Stimulated activated CD8-positive, alpha-beta memory T cell treated with anti-CD3 and anti-CD28 coated beads, Interleukin-4, amount 100 ng/mL, for 24 hours (primary cell): ENCODE measurements at regions not wholly inside any gene's neighbourhood (a gene's known extent, or its start where the extent isn't known, plus 50 kb on each side); places are given as distances from the start of the nearest gene placed in this dataset.
"Not testable (repeated sequence)": the region's sequence is repeated elsewhere in the genome, so short reads cannot be mapped to it uniquely, and the experiment has no call there.

Experiments
- DNase-seq: peaks from one replicate; pipeline ENCODE4 v3.0.0-alpha.2; 2020; ENCODE audit warnings: low read depth

GRCh38 chr5:8561854-8562253 is 692.9 kb downstream of the MTRR start:
- no peak for DNase-seq

- DNase-seq = not testable (repeated sequence)
Observed at GRCh38 chr5:8563540-8563939, 694.6 kb downstream of the MTRR start.

DNA sequence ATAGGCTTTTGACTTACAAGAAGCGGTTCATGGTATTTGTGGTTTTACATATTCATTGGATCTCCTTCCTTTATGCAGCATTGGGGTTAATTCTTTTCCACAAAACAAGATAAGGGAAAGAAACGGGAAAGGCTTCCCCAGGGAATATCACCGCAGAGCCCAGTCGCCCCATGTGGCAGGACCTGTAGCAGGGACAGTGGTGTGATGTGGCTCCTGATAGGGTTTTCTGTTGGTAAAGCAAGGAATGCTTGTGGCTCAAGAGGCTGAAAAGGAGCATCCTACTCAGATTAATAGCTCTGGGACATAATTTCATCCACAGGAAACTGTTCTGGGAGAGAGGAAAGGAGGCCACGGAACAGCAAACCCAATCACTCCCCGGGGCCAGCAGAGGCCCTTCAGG is 699.9 kb downstream of the MTRR start:
- no peak for DNase-seq

- no peak for DNase-seq
Observed at GRCh38 chr5:8570528-8570927, 701.6 kb downstream of the MTRR start.

DNA sequence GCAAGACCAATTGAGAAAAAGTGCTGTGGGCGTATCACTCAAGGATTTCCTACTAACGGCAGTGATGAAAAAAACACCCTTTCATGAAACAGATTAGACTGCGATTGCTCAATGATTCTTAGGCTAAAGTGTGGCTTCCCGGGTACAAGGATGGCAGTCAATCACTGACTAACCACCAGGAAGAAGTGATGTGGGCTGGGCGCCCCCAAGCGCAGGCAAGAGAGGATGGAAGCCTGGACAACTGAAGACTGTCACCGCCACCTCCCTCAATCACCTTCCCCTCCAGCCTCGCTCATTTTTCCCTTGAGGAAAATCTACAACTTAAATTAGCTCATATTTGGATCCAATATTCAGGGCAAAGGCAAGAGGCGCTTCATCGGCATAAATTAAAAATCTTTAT is 707.2 kb downstream of the MTRR start:
- no peak for DNase-seq

DNA sequence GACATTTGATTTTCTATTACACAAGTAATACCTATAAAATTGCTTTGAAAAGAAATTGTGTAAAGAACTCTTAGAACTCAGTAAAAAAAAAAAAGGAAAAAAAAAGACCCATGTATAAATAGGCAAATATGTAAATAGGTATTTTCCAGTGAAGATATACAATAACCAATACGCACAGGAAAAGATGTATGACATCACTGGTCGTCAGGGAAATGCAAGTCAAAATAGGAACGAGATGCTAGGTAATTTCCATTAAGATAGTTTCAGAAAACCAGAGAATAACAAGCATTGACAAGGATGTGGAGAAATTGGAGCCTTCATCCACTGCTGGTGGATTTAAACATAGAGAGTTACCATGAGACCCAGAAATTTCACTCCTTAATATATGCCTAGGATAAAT is 708.8 kb downstream of the MTRR start:
- no peak for DNase-seq

DNA sequence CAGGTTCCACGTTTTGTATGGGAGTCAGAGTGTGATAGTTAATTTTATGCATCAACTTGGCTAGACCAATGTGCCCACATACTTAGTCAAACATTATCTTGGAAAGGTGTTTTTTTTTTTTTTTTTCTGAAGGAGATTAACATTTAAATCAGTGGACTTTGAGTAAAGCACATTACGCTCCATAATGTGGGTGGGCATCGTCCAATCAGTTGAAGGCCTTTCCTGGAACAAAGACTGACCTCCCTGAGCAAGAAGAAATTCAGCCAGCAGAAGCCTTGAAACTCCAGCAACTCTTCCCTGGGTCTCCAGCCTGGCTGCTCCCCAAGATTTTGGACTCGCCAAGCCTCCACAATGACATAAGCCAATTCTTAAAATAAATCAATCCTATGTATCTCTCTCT is 711.4 kb downstream of the MTRR start:
- no peak for DNase-seq

DNA sequence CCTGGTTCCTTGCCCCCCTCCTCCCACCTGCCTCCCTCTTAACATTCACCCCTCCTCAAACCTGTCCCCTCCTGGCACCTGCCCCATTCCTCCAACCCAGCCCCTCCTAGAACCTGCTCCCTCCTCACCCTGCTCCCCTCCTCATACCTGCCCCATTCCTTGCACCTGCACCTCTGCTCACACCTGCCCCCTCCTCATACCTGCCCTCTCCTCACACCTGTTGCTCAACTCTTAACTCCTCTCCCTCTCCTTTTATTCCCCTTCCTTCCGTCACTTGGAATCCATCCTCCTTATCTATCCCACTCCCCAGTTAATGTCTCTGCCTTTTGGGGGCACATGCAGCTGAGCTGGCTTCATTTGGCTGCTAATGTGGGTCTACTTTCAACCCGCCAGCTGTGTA is 712.1 kb downstream of the MTRR start:
- no peak for DNase-seq

DNA sequence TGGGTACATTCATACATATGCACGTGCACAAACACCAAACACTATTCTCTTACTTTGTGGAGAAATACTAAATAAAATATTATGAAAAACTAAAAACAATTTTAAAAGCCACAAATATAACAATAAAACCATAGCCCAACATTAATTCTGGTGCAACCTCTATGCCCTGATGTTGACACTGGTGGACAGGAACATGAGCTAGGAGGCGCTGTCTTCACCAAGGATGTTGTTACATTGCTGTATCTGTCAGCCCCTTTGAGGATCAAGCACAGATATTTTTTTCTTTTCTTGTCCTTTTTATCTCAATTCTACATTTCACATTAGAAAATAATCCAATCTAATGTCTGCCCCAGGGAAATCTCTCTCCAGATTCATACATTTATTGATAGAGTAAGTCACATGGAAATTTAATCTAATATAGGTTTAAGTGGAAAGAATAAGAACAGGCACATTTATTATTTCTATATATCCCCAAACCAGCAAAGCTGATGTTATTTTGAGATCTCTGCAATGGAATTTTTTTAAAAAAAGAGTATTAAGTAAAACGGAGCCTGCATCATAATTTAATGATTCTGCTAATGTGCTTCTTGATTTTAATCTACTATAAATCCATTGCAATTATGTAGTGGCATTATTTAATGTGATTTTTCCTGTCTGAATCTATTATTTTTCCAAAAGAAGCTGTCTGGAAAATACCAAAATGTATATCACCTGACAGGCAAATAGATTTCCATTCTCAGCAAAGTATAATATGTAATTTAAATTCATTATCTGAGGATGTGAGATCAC is 716.5 kb downstream of the MTRR start:
- DNase-seq = no peak

DNA sequence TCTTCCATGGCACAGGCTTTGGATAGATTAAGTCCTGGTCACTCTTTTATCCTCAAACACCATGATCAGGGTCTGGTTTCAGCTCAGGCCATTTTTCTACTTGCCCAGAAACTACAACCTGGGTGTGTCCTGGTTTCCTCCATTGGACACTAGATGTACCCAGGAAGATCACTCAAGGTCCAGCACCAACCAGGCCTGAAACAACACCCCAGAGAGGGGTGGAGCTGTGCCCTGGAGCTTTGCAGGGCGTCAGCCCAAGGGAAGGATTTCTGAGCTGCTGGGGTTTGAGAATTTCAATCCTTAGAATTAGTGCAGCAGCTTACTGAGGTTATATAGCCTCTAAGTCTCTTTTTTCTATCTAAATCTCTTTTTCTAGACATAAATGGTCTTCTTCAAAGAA is 722.0 kb downstream of the MTRR start:
- DNase-seq = no peak

DNA sequence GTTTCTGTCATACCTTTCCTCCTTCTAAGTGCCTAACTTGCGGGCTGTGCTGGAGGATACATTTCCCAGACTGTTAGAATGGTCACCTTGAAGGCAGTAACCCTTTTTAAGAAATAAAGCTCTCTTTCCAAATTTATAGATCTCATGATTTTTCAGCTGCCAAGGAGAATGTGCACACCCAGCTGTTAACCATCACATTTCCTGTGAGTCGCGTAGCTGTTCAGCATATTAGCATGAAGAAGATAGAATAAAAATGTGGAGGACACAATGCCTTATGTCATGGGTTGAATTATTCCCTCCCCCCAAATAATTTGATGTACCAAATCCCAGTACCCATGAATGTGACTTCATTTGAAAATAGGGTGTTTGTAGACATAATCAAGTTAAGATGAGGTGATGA is 729.4 kb downstream of the MTRR start:
- no peak for DNase-seq

DNA sequence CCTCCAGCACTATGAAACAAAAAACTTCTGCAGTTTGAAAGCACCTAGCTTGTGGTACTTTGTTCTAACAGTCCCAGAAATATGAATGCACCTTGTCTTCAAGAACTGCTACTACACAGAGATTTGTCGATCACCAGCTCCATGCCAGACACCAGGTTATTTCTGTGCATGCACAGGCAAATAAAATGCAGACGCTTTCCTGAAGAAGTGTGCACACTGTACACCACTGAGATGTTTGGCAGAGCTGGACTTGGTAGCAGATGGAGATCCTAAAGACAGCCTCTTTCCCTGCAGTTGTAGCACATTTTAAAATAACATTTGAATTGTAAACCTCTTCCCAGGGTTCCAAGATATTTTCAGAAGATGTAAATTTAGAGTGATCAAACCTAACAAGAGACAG is 730.0 kb downstream of the MTRR start:
- DNase-seq = no peak

GRCh38 chr5:8600843-8601242 is 731.9 kb downstream of the MTRR start:
- DNase-seq = no peak

GRCh38 chr5:8601831-8602354 is 732.9 kb downstream of the MTRR start:
- DNase-seq = no peak

GRCh38 chr5:8606231-8606630 is 737.3 kb downstream of the MTRR start:
- no peak for DNase-seq

DNA sequence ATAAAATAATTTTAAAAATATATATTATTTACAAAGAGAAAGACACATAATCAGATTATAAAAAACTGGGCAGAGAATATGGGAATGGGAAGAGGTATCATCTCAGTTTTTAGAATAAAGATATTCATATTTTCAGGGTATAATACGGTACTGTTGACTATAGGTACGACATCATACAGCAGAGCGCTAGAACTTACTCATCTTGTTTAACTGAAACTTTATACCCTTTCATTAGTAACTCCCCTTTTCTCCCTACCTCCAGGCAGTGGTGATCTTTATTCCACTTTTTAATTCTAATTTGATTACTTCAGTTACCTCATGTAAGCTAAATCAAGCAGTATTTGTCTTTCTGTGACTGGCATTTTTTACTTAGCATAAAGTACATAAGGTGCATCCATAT is 742.1 kb downstream of the MTRR start:
- DNase-seq = no peak

- DNase-seq = no peak
Observed at GRCh38 chr5:8613078-8613685, 744.2 kb downstream of the MTRR start.

- no peak for DNase-seq
Observed at GRCh38 chr5:8615142-8615858, 746.4 kb downstream of the MTRR start.

DNA sequence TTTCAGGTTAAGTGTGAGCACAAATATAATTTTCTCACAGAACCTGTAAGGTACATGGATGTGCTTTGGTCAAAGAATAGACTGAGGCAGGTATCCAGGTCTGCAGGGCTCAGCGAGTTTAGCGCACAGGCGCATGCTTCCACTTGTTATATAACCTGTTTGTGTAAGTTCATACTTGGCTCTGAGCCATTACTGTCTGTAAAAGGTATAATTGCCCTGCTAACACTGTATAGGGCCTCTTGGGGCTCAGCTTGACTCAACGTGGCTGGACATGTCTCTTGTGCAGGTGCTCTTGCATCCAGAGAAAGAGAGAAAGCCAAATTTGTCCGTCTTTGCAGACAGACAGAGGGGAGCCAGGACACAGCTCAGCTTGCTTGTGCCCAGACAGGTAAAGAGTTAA is 759.6 kb downstream of the MTRR start:
- no peak for DNase-seq

DNA sequence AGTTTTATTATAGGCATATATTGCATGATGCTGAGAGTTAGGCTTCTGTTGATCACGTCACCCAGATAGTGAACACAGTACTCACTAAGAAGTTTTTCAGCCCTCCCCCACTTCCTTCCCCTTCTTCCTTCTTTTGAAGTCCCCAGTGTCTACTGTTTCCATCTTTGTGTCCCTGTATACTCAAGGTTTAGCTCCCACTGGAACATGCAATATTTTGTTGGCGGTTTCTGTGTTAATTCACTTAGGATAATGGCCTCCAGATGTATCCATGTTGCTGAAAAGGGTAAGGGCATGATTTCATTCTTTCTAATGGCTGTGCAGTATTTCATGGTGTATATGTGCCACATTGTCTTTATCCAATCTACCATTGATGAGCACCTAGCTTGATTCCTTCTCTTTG is 764.3 kb downstream of the MTRR start:
- DNase-seq = no peak

GRCh38 chr5:8633696-8634095 is 764.7 kb downstream of the MTRR start:
- DNase-seq = no peak

DNA sequence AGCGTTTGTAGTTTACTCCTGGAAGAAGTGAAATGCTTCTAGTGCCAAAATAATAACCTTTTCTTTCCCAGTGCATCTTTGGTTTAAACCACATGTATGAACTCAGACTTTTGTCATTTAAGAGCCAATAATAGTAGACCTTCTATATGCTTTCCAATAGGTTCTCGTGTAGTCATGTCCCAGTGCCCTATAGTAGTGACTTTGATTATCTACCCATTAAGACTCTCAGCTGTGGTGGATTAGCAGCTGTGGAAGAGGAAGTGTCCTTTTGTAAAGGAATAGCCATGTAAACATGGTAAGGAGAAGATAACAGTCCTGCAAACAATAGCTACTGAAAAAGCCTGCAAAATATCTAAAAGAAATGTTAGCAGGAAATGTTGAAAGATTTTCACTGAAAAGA is 765.3 kb downstream of the MTRR start:
- no peak for DNase-seq
